PFSK-1 (cell line): ENCODE measurements at regions not wholly inside any gene's neighbourhood (a gene's known extent, or its start where the extent isn't known, plus 50 kb on each side); places are given as distances from the start of the nearest gene placed in this dataset.

Experiments
- FOXP2 ChIP-seq: optimal IDR thresholded peaks from 2 replicates; pipeline ENCODE3; 2011; ENCODE audit warnings: borderline replicate concordance, control low read depth, inconsistent platforms; ENCODE audit not compliant: insufficient read depth; ENCODE audit errors: extremely low read length, extremely low read depth
- POLR2AphosphoS5 ChIP-seq: IDR thresholded peaks from 2 replicates; pipeline ENCODE4 v1.6.1; 2012; ENCODE audit warnings: low read depth, mild to moderate bottlenecking, control low read depth, low read length, moderate library complexity
- SIN3A ChIP-seq: IDR thresholded peaks from 2 replicates; pipeline ENCODE4 v1.6.1; 2012; ENCODE audit warnings: mild to moderate bottlenecking, low read length, moderate library complexity, borderline replicate concordance; ENCODE audit not compliant: insufficient read depth
- TAF1 ChIP-seq: IDR thresholded peaks from 2 replicates; pipeline ENCODE4 v1.6.1; 2012; ENCODE audit warnings: low read length, control low read depth, borderline replicate concordance; ENCODE audit not compliant: insufficient read depth
- TF ChIP-seq, protein P1 (sequence below), 2 experiments: IDR thresholded peaks; 2 replicates each; pipeline versions ENCODE4 v1.6.1 to v1.8.0; 2011 to 2012; ENCODE audit warnings: low read depth in 2 of 2, low read length in 2 of 2, control low read depth in 1 of 2, inconsistent platforms in 1 of 2, mild to moderate bottlenecking in 1 of 2, moderate library complexity in 1 of 2; ENCODE audit not compliant: insufficient read depth in 1 of 2

DNA sequence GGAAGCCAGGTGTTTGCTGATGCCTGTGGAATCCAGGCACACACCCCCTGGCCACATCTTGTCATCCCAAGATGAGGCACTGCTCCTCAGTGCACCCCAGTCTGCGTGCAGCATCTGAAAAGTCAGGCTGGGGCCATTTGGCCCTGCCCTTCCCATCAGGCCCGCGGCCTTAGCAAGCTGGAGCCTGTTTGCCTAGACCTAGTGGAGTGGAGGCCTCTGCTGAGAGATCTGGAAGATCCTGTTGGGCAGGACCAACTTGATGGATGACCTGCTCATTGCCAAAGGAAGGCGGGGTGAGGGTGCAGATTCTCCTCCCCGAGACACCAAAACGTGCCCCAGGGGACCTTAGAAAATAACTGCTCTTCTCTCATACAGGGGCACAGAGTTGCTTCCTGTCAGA is 220.2 kb downstream of the SHQ1 start:
- TF ChIP-seq SIN3A (no peak), POLR2AphosphoS5 (no peak), FOXP2 (no peak), TAF1 (no peak)
- TF ChIP-seq, protein P1, sequence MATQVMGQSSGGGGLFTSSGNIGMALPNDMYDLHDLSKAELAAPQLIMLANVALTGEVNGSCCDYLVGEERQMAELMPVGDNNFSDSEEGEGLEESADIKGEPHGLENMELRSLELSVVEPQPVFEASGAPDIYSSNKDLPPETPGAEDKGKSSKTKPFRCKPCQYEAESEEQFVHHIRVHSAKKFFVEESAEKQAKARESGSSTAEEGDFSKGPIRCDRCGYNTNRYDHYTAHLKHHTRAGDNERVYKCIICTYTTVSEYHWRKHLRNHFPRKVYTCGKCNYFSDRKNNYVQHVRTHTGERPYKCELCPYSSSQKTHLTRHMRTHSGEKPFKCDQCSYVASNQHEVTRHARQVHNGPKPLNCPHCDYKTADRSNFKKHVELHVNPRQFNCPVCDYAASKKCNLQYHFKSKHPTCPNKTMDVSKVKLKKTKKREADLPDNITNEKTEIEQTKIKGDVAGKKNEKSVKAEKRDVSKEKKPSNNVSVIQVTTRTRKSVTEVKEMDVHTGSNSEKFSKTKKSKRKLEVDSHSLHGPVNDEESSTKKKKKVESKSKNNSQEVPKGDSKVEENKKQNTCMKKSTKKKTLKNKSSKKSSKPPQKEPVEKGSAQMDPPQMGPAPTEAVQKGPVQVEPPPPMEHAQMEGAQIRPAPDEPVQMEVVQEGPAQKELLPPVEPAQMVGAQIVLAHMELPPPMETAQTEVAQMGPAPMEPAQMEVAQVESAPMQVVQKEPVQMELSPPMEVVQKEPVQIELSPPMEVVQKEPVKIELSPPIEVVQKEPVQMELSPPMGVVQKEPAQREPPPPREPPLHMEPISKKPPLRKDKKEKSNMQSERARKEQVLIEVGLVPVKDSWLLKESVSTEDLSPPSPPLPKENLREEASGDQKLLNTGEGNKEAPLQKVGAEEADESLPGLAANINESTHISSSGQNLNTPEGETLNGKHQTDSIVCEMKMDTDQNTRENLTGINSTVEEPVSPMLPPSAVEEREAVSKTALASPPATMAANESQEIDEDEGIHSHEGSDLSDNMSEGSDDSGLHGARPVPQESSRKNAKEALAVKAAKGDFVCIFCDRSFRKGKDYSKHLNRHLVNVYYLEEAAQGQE (IDR thresholded peaks at IDR 0.05; ENCODE audit: insufficient read depth in 1 of 2, low read depth in 2 of 2, low read length in 2 of 2): no peak

DNA sequence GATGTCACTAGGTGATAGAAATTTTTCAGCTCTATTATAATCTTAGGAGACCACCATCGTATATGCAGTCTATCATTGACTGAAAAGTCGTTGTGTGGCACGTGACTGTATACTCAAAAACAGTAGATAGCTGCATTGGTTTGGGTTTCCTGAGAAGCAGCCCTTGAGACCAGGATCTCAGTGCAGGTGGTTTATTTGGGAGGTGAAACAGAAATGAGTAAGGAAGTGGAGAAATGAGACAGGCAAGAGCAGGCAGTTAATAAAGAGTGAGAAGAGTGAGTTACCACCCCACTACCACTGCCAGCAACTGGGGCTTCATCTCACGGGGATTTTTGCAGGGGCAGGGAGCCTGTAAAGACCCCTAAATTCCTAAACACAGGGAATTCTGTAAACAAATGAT is 221.0 kb downstream of the SHQ1 start:
- TF ChIP-seq, protein P1 (IDR thresholded peaks at IDR 0.05; ENCODE audit: insufficient read depth in 1 of 2, low read depth in 2 of 2, low read length in 2 of 2): no peak
- TF ChIP-seq SIN3A (no peak), POLR2AphosphoS5 (no peak), FOXP2 (no peak), TAF1 (no peak)

DNA sequence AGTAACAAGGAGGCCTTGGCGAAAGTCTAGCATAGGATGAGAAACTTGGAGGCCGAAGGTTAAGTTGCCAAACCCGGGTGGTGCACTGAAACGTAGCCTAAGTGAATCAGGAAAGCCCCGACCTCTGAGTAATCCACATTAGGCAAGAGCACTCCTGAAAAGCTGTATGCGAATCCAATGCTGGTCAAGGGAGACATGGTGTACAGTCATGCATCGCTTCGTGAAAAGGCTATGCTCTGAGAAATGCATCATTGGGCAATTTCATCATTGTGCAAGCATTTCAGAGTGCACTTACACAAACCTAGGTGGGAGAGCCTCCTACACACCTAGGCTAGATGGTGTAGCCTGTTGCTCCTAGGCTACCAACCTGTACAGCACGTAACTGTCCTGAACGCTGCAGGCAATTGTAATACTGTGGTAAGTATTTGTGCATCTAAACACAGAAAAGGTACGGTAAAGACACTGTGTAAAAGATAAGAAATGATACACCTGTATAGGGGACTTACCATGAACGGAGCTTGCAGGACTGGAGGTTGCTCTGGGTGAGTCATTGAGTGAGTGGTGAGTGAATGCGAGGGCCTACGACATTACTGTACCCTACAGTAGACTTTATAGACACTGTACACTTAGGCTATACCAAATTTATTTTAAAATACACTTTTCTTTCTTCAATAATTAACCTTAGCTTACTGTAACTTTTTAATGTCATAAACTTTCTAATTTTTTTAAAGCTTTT is 222.5 kb downstream of the SHQ1 start:
- TF ChIP-seq, protein P1 (IDR thresholded peaks at IDR 0.05; ENCODE audit: insufficient read depth in 1 of 2, low read depth in 2 of 2, low read length in 2 of 2): no peak
- TF ChIP-seq FOXP2 (no peak), TAF1 (no peak), POLR2AphosphoS5 (no peak), SIN3A (no peak)

- TF ChIP-seq POLR2AphosphoS5: no peak
- no peak for TF ChIP-seq SIN3A
- TF ChIP-seq TAF1: no peak
- TF ChIP-seq, protein P1 (IDR thresholded peaks at IDR 0.05; ENCODE audit: insufficient read depth in 1 of 2, low read depth in 2 of 2, low read length in 2 of 2): no peak
- no peak for TF ChIP-seq FOXP2
Observed at GRCh38 chr3:72624656-72625055, 223.6 kb downstream of the SHQ1 start.

GRCh38 chr3:72618739-72619138 is 229.5 kb downstream of the SHQ1 start:
- TF ChIP-seq POLR2AphosphoS5: no peak
